GM12875 (cell line): ENCODE measurements at regions not wholly inside any gene's neighbourhood (a gene's known extent, or its start where the extent isn't known, plus 50 kb on each side); places are given as distances from the start of the nearest gene placed in this dataset.

Experiments
- H3K4me3 ChIP-seq: one replicate; pipeline ENCODE4 v1.5.1; 2011; ENCODE audit warnings: low read depth, low read length, control low read depth
- CTCF ChIP-seq: IDR thresholded peaks from 2 replicates; pipeline ENCODE4 v1.5.1; 2011; ENCODE audit warnings: low read depth, mild to moderate bottlenecking, control low read depth, inconsistent platforms, low read length, moderate library complexity, borderline replicate concordance; ENCODE audit not compliant: insufficient read depth

GRCh38 chr3:8283193-8283592 is 218.4 kb upstream of the LMCD1 start:
- no peak for TF ChIP-seq CTCF
- H3K4me3 ChIP-seq, result no peak overlapping the region

GRCh38 chr3:8286086-8286485 is 215.5 kb upstream of the LMCD1 start:
- no peak overlapping the region for H3K4me3 ChIP-seq
- no peak for TF ChIP-seq CTCF

- no peak for TF ChIP-seq CTCF
- H3K4me3 ChIP-seq, result no peak overlapping the region
These were observed 214.9 kb upstream of the LMCD1 start for GRCh38 chr3:8286749-8287148.

- H3K4me3 ChIP-seq, result no peak overlapping the region
- no peak for TF ChIP-seq CTCF
These were observed 211.0 kb upstream of the LMCD1 start for GRCh38 chr3:8290611-8291010.

- no peak for TF ChIP-seq CTCF
- no peak overlapping the region for H3K4me3 ChIP-seq
These were observed 205.2 kb upstream of the LMCD1 start for GRCh38 chr3:8296461-8296860.

- TF ChIP-seq CTCF, result no peak
- no peak overlapping the region for H3K4me3 ChIP-seq
These were observed 203.3 kb upstream of the LMCD1 start for GRCh38 chr3:8298021-8298954.

GRCh38 chr3:8301977-8302735 is 199.5 kb upstream of the LMCD1 start:
- H3K4me3 ChIP-seq, result no peak overlapping the region
- TF ChIP-seq CTCF, result peak; percentile 60; the same call in 1 of the 2 replicates
